ENCODE measurements at regions not wholly inside any gene's neighbourhood (a gene's known extent, or its start where the extent isn't known, plus 50 kb on each side); places are given as distances from the start of the nearest gene placed in this dataset.

DNA sequence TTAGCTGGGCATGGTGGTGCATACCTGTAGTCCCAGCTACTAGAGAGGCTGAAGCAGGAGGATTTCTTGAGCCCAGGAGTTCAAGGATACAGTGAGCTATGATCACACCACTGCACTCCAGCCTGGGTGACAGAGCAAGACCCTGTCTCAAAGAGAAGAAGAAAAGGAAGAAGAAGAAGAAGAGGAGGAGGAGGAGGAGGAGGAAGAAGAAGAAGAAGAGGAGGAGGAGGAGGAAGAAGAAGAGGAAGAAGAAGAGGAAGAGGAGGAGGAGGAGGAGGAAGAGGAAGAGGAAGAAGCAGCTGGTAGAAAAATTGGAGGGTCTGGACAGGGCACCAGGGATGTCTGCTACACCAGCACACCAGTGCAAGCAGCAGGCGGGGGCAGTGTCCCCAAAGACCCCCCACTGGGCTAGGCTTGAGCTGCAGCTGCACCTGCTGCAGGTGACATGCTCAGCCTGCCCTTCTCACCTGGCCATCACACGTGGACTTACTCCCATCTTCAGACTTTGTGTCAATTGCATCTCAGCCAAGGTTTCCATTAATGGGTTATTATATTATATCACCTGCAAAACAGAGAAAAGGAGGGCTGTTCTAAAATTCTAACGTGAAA is 180.9 kb upstream of the ZNF507 start:
- TF ChIP-seq EZH2 (IDR thresholded peaks at IDR 0.05; ENCODE audit: insufficient read depth, low read length): no peak
- TF ChIP-seq, protein P1, sequence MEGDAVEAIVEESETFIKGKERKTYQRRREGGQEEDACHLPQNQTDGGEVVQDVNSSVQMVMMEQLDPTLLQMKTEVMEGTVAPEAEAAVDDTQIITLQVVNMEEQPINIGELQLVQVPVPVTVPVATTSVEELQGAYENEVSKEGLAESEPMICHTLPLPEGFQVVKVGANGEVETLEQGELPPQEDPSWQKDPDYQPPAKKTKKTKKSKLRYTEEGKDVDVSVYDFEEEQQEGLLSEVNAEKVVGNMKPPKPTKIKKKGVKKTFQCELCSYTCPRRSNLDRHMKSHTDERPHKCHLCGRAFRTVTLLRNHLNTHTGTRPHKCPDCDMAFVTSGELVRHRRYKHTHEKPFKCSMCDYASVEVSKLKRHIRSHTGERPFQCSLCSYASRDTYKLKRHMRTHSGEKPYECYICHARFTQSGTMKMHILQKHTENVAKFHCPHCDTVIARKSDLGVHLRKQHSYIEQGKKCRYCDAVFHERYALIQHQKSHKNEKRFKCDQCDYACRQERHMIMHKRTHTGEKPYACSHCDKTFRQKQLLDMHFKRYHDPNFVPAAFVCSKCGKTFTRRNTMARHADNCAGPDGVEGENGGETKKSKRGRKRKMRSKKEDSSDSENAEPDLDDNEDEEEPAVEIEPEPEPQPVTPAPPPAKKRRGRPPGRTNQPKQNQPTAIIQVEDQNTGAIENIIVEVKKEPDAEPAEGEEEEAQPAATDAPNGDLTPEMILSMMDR (IDR thresholded peaks at IDR 0.05; ENCODE audit: insufficient read depth, low read depth, low read length): no peak
- no peaks in the 10 kb centered on the region for H3K79me2 ChIP-seq (ENCODE audit: insufficient read depth, low read length)
- no peak overlapping the region for H2AFZ ChIP-seq (ENCODE audit: low read depth, low read length)
- H3K4me2 ChIP-seq (ENCODE audit: low read length): no peak overlapping the region
- no peaks in the 10 kb centered on the region for H3K27me3 ChIP-seq (ENCODE audit: insufficient read depth, low read length)
- no peak overlapping the region for H3K27ac ChIP-seq (ENCODE audit: low read depth, low read length)
- Mint-ChIP-seq H3K4me3 (ENCODE audit: unreplicated experiment) (no peak overlapping the region), H3K27me3 (ENCODE audit: low read depth, unreplicated experiment) (peaks cover 12% of the 10 kb centered on the region), H3K9me3 (ENCODE audit: unreplicated experiment) (peaks cover 3% of the 10 kb centered on the region), H3K27ac (ENCODE audit: unreplicated experiment) (no peak overlapping the region), H3K36me3 (ENCODE audit: low read depth, unreplicated experiment) (no peaks in the 10 kb centered on the region), H3K4me1 (ENCODE audit: low read depth, unreplicated experiment) (no peaks in the 10 kb centered on the region)
- H3K9me3 ChIP-seq (ENCODE audit: insufficient read depth, low read depth, low read length): peaks cover 3% of the 10 kb centered on the region
- DNase-seq (ENCODE audit: low read depth) (no peak), FAIRE-seq (no peak)
- H3K9ac ChIP-seq (ENCODE audit: low read length): no peak overlapping the region
- H3K4me1 ChIP-seq (ENCODE audit: insufficient read depth, low read length): no peaks in the 10 kb centered on the region
- no peak overlapping the region for H3K4me3 ChIP-seq (ENCODE audit: insufficient read depth, low read depth, low read length)
- no peaks in the 10 kb centered on the region for H4K20me1 ChIP-seq (ENCODE audit: insufficient read depth, low read length)
- no peaks in the 10 kb centered on the region for H3K36me3 ChIP-seq (ENCODE audit: insufficient read depth, low read length)

DNA sequence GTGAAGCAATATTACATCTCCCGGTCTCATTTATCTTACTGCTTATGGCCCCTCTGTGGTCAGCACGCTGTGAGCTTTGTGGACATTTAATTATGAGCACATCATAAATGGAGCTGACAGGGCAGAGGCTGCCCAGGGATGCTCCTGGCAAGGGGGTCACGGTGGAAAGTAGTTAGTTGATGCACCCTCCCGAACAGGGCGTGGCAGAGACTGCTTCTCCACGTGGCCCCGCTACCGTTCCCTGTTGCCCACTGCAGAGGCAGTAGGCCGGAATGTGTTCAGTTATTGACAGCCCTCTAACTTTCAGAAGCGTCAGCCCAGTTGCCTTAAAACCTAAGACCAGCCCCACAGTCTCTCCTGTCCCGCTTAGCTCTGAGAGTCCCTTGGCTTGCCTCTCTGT is 180.3 kb upstream of the ZNF507 start:
- no peak overlapping the region for H3K27ac ChIP-seq (ENCODE audit: low read depth, low read length)
- no peak for FAIRE-seq

DNA sequence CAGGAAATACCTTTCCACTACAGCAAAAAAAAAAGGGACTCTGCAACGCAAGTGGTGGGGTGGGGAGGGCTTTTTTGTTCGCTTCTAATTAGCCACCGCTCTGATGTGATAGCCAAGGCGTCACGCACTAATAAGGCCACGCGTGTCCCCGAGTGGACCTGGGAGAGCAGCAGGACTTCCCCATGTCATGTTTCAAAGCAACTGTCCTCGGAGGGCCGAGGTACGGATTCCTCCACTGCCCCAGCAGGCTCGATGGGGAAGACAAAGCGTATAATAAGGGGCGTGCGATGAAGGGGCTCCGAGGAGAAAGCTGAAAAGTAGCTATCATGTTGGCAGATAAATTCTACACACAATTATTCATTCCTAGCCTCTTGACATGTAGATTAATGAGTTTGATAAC is 179.7 kb upstream of the ZNF507 start:
- DNase-seq (ENCODE audit: low read depth): no peak
- Mint-ChIP-seq H3K9me3 (ENCODE audit: unreplicated experiment) (peaks cover 3% of the 10 kb centered on the region), H3K4me1 (ENCODE audit: low read depth, unreplicated experiment) (no peaks in the 10 kb centered on the region), H3K27ac (ENCODE audit: unreplicated experiment) (no peak overlapping the region), H3K27me3 (ENCODE audit: low read depth, unreplicated experiment) (peaks cover 12% of the 10 kb centered on the region), H3K36me3 (ENCODE audit: low read depth, unreplicated experiment) (no peaks in the 10 kb centered on the region), H3K4me3 (ENCODE audit: unreplicated experiment) (no peak overlapping the region)
- H3K9ac ChIP-seq (ENCODE audit: low read length): no peak overlapping the region
- no peaks in the 10 kb centered on the region for H3K9me3 ChIP-seq (ENCODE audit: insufficient read depth, low read depth, low read length)
- TF ChIP-seq, protein P1 (IDR thresholded peaks at IDR 0.05; ENCODE audit: insufficient read depth, low read depth, low read length): no peak
- TF ChIP-seq EZH2 (IDR thresholded peaks at IDR 0.05; ENCODE audit: insufficient read depth, low read length): no peak
- FAIRE-seq: no peak
- H2AFZ ChIP-seq (ENCODE audit: low read depth, low read length): no peak overlapping the region
- H3K27me3 ChIP-seq (ENCODE audit: insufficient read depth, low read length): no peaks in the 10 kb centered on the region
- no peaks in the 10 kb centered on the region for H4K20me1 ChIP-seq (ENCODE audit: insufficient read depth, low read length)
- no peaks in the 10 kb centered on the region for H3K36me3 ChIP-seq (ENCODE audit: insufficient read depth, low read length)
- H3K27ac ChIP-seq (ENCODE audit: low read depth, low read length): no peak overlapping the region
- H3K4me1 ChIP-seq (ENCODE audit: insufficient read depth, low read length): no peaks in the 10 kb centered on the region
- H3K4me3 ChIP-seq (ENCODE audit: insufficient read depth, low read depth, low read length): no peak overlapping the region
- no peaks in the 10 kb centered on the region for H3K79me2 ChIP-seq (ENCODE audit: insufficient read depth, low read length)
- no peak overlapping the region for H3K4me2 ChIP-seq (ENCODE audit: low read length)

More for the DNA sequence above, 180.3 kb upstream of the ZNF507 start:
- no peak overlapping the region for H3K4me3 ChIP-seq (ENCODE audit: insufficient read depth, low read depth, low read length)
- no peaks in the 10 kb centered on the region for H3K4me1 ChIP-seq (ENCODE audit: insufficient read depth, low read length)
- Mint-ChIP-seq H3K36me3 (ENCODE audit: low read depth, unreplicated experiment) (no peaks in the 10 kb centered on the region), H3K9me3 (ENCODE audit: unreplicated experiment) (peaks cover 3% of the 10 kb centered on the region), H3K27ac (ENCODE audit: unreplicated experiment) (no peak overlapping the region), H3K4me3 (ENCODE audit: unreplicated experiment) (no peak overlapping the region), H3K4me1 (ENCODE audit: low read depth, unreplicated experiment) (no peaks in the 10 kb centered on the region), H3K27me3 (ENCODE audit: low read depth, unreplicated experiment) (peaks cover 12% of the 10 kb centered on the region)
- no peak for DNase-seq (ENCODE audit: low read depth)
- H3K4me2 ChIP-seq (ENCODE audit: low read length): no peak overlapping the region
- H3K27me3 ChIP-seq (ENCODE audit: insufficient read depth, low read length): no peaks in the 10 kb centered on the region
- no peak overlapping the region for H3K9ac ChIP-seq (ENCODE audit: low read length)
- H4K20me1 ChIP-seq (ENCODE audit: insufficient read depth, low read length): no peaks in the 10 kb centered on the region
- no peak overlapping the region for H2AFZ ChIP-seq (ENCODE audit: low read depth, low read length)
- H3K9me3 ChIP-seq (ENCODE audit: insufficient read depth, low read depth, low read length): peaks cover 2% of the 10 kb centered on the region
- H3K36me3 ChIP-seq (ENCODE audit: insufficient read depth, low read length): no peaks in the 10 kb centered on the region
- H3K79me2 ChIP-seq (ENCODE audit: insufficient read depth, low read length): no peaks in the 10 kb centered on the region
- TF ChIP-seq, protein P1 (IDR thresholded peaks at IDR 0.05; ENCODE audit: insufficient read depth, low read depth, low read length): no peak
- TF ChIP-seq EZH2 (IDR thresholded peaks at IDR 0.05; ENCODE audit: insufficient read depth, low read length): no peak

Data from astrocyte (in vitro differentiated cells and primary cell).